SK-N-MC (cell line): ENCODE measurements at regions not wholly inside any gene's neighbourhood (a gene's known extent, or its start where the extent isn't known, plus 50 kb on each side); places are given as distances from the start of the nearest gene placed in this dataset.

Source experiments
- EZH2 ChIP-seq: fragments of 200-600 bp; sonication (generic); IDR thresholded peaks from one replicate; pipeline ENCODE4 v1.6.1; 2017; ENCODE audit warnings: antibody characterized with exemption
- POLR2AphosphoS5 ChIP-seq: IDR thresholded peaks from 2 replicates; pipeline ENCODE4 v1.6.1; 2012; ENCODE audit warnings: mild to moderate bottlenecking, low read depth, low read length, borderline replicate concordance

- TF ChIP-seq EZH2: no peak
- TF ChIP-seq POLR2AphosphoS5: no peak
These were observed 848.5 kb downstream of the PCDH17 start for GRCh38 chr13:58480061-58480460.
